Stomach (tissue), 8 donors: ENCODE measurements at regions not wholly inside any gene's neighbourhood (a gene's known extent, or its start where the extent isn't known, plus 50 kb on each side); places are given as distances from the start of the nearest gene placed in this dataset.

ENCODE experiments used
- DNase-seq, 2 donors: peaks; one replicate each; pipeline versions ENCODE4 v3.0.0 to v3.0.0-alpha.2; 2013 to 2019
- H3K27ac ChIP-seq, 5 donors: fragments of 200-600 bp in 4 of 5; sonication (generic) in 4 of 5; one replicate each; pipeline ENCODE4 v1.5.1; 2013 to 2019; ENCODE audit warnings: mild to moderate bottlenecking in 1 of 5, moderate library complexity in 1 of 5
- H3K27me3 ChIP-seq, 3 donors: fragments of 200-600 bp; sonication (generic); one replicate each; pipeline ENCODE4 v1.5.1; 2017 to 2019; ENCODE audit warnings: mixed run types in 1 of 3
- H3K36me3 ChIP-seq, 4 donors: fragments of 200-600 bp; sonication (generic); 1 replicate in 3 of 4; 2 replicates in 1 of 4; pipeline ENCODE4 v1.5.1; 2016 to 2019
- H3K4me1 ChIP-seq, 4 donors: fragments of 200-600 bp; sonication (generic); one replicate each; pipeline ENCODE4 v1.5.1; 2016 to 2019
- H3K4me3 ChIP-seq, 4 donors: fragments of 200-600 bp; sonication (generic) in 3 of 4; one replicate each; pipeline ENCODE4 v1.5.1; 2016 to 2019; ENCODE audit warnings: mild to moderate bottlenecking in 1 of 4
- H3K9me3 ChIP-seq, 4 donors: fragments of 200-600 bp; sonication (generic); one replicate each; pipeline ENCODE4 v1.5.1; 2016 to 2019
- CTCF ChIP-seq, 7 experiments: fragments of 450-650 bp in 4 of 7; fragments of 200-600 bp in 3 of 7; sonication (generic) in 3 of 7; IDR thresholded peaks; one replicate each; pipeline ENCODE4 v1.5.1; 2016 to 2019; ENCODE audit warnings: antibody characterized with exemption in 7 of 7, control low read depth in 2 of 7, mild to moderate bottlenecking in 1 of 7
- EP300 ChIP-seq: sonication (generic); formaldehyde crosslinking; IDR thresholded peaks from one replicate; pipeline ENCODE4 v1.6.1; 2017; ENCODE audit warnings: antibody characterized with exemption
- POLR2A ChIP-seq, 4 donors: fragments of 450-650 bp; IDR thresholded peaks; one replicate each; pipeline ENCODE4 v1.6.1; 2016; ENCODE audit warnings: antibody characterized with exemption in 4 of 4, control low read depth in 2 of 4, mild to moderate bottlenecking in 1 of 4, moderate library complexity in 1 of 4
- POLR2AphosphoS5 ChIP-seq, 3 donors: sonication (generic); formaldehyde crosslinking; IDR thresholded peaks; one replicate each; pipeline ENCODE4 v1.6.1; 2016; ENCODE audit warnings: antibody characterized with exemption in 3 of 3
- WGBS, 5 donors: extraction: QIAGEN DNeasy Blood & Tissue Kit in 3 of 5; methylation state at CpG; one replicate each; pipeline versions ENCODE4 v1.1.5 to v1.1.7; 2013 to 2018; 5-methylcytosine and 5-hydroxymethylcytosine counted together
- intact Hi-C: fragments of 100-400 bp; cut with DNase I; formaldehyde crosslinking; loops from one replicate; pipeline ENCODE4 v1.15.1; 2023; ENCODE audit warnings: low total_unique reads
- donor health status: healthy with polysubstance abuse.
- donor health status: Bipolar disorder and iron deficiency.
- donor health status: healthy.

GRCh38 chr3:187969581-187969950 lies 184.4 kb upstream of the LPP start:
- peaks cover 0 to 10% (median 0%) of the 10 kb centered on the region in 4 donors for H3K4me1 ChIP-seq
- intact Hi-C loops = no loop called here
- TF ChIP-seq POLR2A (IDR thresholded peaks at IDR 0.05) (no peak), EP300 (no peak), POLR2AphosphoS5 (IDR thresholded peaks at IDR 0.05) (no peak), CTCF (IDR thresholded peaks at IDR 0.05) (no peak)
- H3K27me3 ChIP-seq = no peaks in the 10 kb centered on the region
- 88 to 96% (median 94%) methylated on average over 3 of the region's 3 CpGs for WGBS, 5 donors
- no peaks in the 10 kb centered on the region for H3K9me3 ChIP-seq
- DNase-seq = no peak
- no peak overlapping the region for H3K4me3 ChIP-seq
- H3K36me3 ChIP-seq = no peaks in the 10 kb centered on the region
- peak overlapping the region in 1 of 5 donors; percentile 35 for H3K27ac ChIP-seq

- H3K36me3 ChIP-seq = no peaks in the 10 kb centered on the region
- H3K4me3 ChIP-seq = no peak overlapping the region
- no peak for DNase-seq
- no peak overlapping the region for H3K27ac ChIP-seq
- H3K27me3 ChIP-seq = no peaks in the 10 kb centered on the region
- TF ChIP-seq CTCF (IDR thresholded peaks at IDR 0.05) (no peak), POLR2AphosphoS5 (IDR thresholded peaks at IDR 0.05) (no peak), POLR2A (IDR thresholded peaks at IDR 0.05) (no peak), EP300 (no peak)
- H3K9me3 ChIP-seq = no peaks in the 10 kb centered on the region
- H3K4me1 ChIP-seq = peaks cover 0 to 10% (median 2%) of the 10 kb centered on the region in 4 donors
- intact Hi-C loops = no loop called here
Measured at GRCh38 chr3:187970106-187970505, 183.9 kb upstream of the LPP start.

GRCh38 chr3:187971629-187972028 lies 182.3 kb upstream of the LPP start:
- Histone ChIP-seq H3K4me3 (no peak overlapping the region), H3K4me1 (peaks cover 0 to 10% (median 2%) of the 10 kb centered on the region in 4 donors), H3K27ac (no peak overlapping the region), H3K9me3 (no peaks in the 10 kb centered on the region), H3K36me3 (no peaks in the 10 kb centered on the region), H3K27me3 (no peaks in the 10 kb centered on the region)
- 66 to 72% (median 71%) methylated on average over 3 to 4 of the region's 4 CpGs for WGBS, 5 donors
- DNase-seq = no peak
- TF ChIP-seq POLR2A (IDR thresholded peaks at IDR 0.05) (no peak), EP300 (no peak), CTCF (IDR thresholded peaks at IDR 0.05) (no peak), POLR2AphosphoS5 (IDR thresholded peaks at IDR 0.05) (no peak)
- intact Hi-C loops = no loop called here

- peaks cover 0 to 10% (median 2%) of the 10 kb centered on the region in 4 donors for H3K4me1 ChIP-seq
- no peaks in the 10 kb centered on the region for H3K36me3 ChIP-seq
- no peak for DNase-seq
- no peaks in the 10 kb centered on the region for H3K27me3 ChIP-seq
- no peak for TF ChIP-seq POLR2A (IDR thresholded peaks at IDR 0.05)
- no peak for TF ChIP-seq POLR2AphosphoS5 (IDR thresholded peaks at IDR 0.05)
- intact Hi-C loops = no loop called here
- no peaks in the 10 kb centered on the region for H3K9me3 ChIP-seq
- WGBS, 5 donors = 63 to 79% (median 75%) methylated on average over 3 of the region's 3 CpGs
- no peak overlapping the region for H3K4me3 ChIP-seq
- no peak overlapping the region for H3K27ac ChIP-seq
Measured at GRCh38 chr3:187972454-187972853, 181.5 kb upstream of the LPP start.

GRCh38 chr3:187973977-187974870 lies 179.7 kb upstream of the LPP start:
- 84 to 90% (median 85%) methylated on average over 9 of the region's 9 CpGs for WGBS, 5 donors
- Histone ChIP-seq H3K27ac (peak overlapping the region in 1 of 5 donors; percentile 6), H3K9me3 (no peaks in the 10 kb centered on the region), H3K27me3 (no peaks in the 10 kb centered on the region), H3K4me1 (peaks cover 0 to 5% (median 0%) of the 10 kb centered on the region in 4 donors), H3K4me3 (no peak overlapping the region), H3K36me3 (no peaks in the 10 kb centered on the region)
- TF ChIP-seq POLR2AphosphoS5 (IDR thresholded peaks at IDR 0.05) (no peak), CTCF (IDR thresholded peaks at IDR 0.05) (no peak), POLR2A (IDR thresholded peaks at IDR 0.05) (no peak), EP300 (no peak)
- no peak for DNase-seq
- intact Hi-C loops = no loop called here
